ENCODE measurements at regions not wholly inside any gene's neighbourhood (a gene's known extent, or its start where the extent isn't known, plus 50 kb on each side); places are given as distances from the start of the nearest gene placed in this dataset.

GRCh38 chr17:71286625-71287024 is 834.2 kb upstream of the SOX9 start:
- TF ChIP-seq EZH2 (IDR thresholded peaks at IDR 0.05) (no peak), POLR2AphosphoS5 (IDR thresholded peaks at IDR 0.05; ENCODE audit: borderline replicate concordance, low read depth, low read length) (no peak), FOXP2 (optimal IDR thresholded peaks at IDR 0.05; ENCODE audit: control extremely low read depth, extremely low read length, insufficient read depth) (no peak)
